HL-60 (cell line): ENCODE measurements at regions not wholly inside any gene's neighbourhood (a gene's known extent, or its start where the extent isn't known, plus 50 kb on each side); places are given as distances from the start of the nearest gene placed in this dataset.

Experiments
- DNase-seq, 2 experiments: peaks; one replicate each; pipeline ENCODE4 v3.0.0-alpha.2; 2010 to 2020; ENCODE audit warnings: low read depth in 1 of 2, low spot score in 1 of 2
- H3K27ac ChIP-seq: fragments of 250-450 bp; sonication (Bioruptor Pico); replicated peaks from 2 replicates; pipeline ENCODE4 v1.5.1; 2020; ENCODE audit warnings: mild to moderate bottlenecking, moderate library complexity
- H3K27me3 ChIP-seq: fragments of 250-450 bp; sonication (Bioruptor Pico); 2 replicates; pipeline ENCODE4 v1.5.1; 2021; ENCODE audit warnings: mild to moderate bottlenecking, moderate library complexity; ENCODE audit not compliant: insufficient read depth, poor library complexity, severe bottlenecking
- H3K4me3 ChIP-seq: replicated peaks from 2 replicates; pipeline ENCODE4 v1.5.1; 2011; ENCODE audit warnings: mild to moderate bottlenecking, control low read depth, low read length; ENCODE audit not compliant: insufficient read depth
- CTCF ChIP-seq: IDR thresholded peaks from one replicate; pipeline ENCODE4 v1.5.1; 2011; ENCODE audit warnings: low read length, control low read depth, inconsistent platforms; ENCODE audit not compliant: insufficient read depth
- GABPA ChIP-seq: IDR thresholded peaks from 2 replicates; pipeline ENCODE4 v1.6.1; 2012; ENCODE audit warnings: low read depth
- POLR2AphosphoS5 ChIP-seq: IDR thresholded peaks from 2 replicates; pipeline ENCODE4 v1.6.1; 2012; ENCODE audit warnings: low read depth
- REST ChIP-seq: IDR thresholded peaks from 2 replicates; pipeline ENCODE4 v1.6.1; 2012; ENCODE audit warnings: low read depth; ENCODE audit not compliant: insufficient replicate concordance
- SPI1 ChIP-seq: IDR thresholded peaks from 2 replicates; pipeline ENCODE4 v1.6.1; 2012; ENCODE audit warnings: low read depth, mild to moderate bottlenecking, borderline replicate concordance

- no peak overlapping the region for H3K4me3 ChIP-seq
- TF ChIP-seq CTCF (no peak), SPI1 (no peak), REST (no peak), GABPA (no peak), POLR2AphosphoS5 (no peak)
These were observed 287.0 kb downstream of the SH3GL2 start for GRCh38 chr9:17865881-17866280.

GRCh38 chr9:17870722-17871121 lies 291.9 kb downstream of the SH3GL2 start:
- Histone ChIP-seq H3K27me3 (no peaks in the 10 kb centered on the region), H3K4me3 (no peak overlapping the region), H3K27ac (no peak overlapping the region)
- TF ChIP-seq GABPA: no peak
- no peak for TF ChIP-seq CTCF
- TF ChIP-seq REST: no peak
- no peak for TF ChIP-seq POLR2AphosphoS5
- no peak for TF ChIP-seq SPI1
- DNase-seq: no peak

More at GRCh38 chr9:17865881-17866280, 287.0 kb downstream of the SH3GL2 start:
- Histone ChIP-seq H3K27me3 (no peaks in the 10 kb centered on the region), H3K27ac (no peak overlapping the region)
- no peak for DNase-seq

GRCh38 chr9:17871213-17871890 lies 292.5 kb downstream of the SH3GL2 start:
- Histone ChIP-seq H3K27me3 (no peaks in the 10 kb centered on the region), H3K27ac (no peak overlapping the region), H3K4me3 (no peak overlapping the region)
- DNase-seq: no peak
- TF ChIP-seq SPI1: no peak
- no peak for TF ChIP-seq CTCF
- TF ChIP-seq GABPA: no peak
- TF ChIP-seq REST: no peak
- TF ChIP-seq POLR2AphosphoS5: no peak
